A549 (cell line): ENCODE measurements at regions not wholly inside any gene's neighbourhood (a gene's known extent, or its start where the extent isn't known, plus 50 kb on each side); places are given as distances from the start of the nearest gene placed in this dataset.

ENCODE experiments used
- ATAC-seq, 2 experiments: fragments of 200-7000 bp in 1 of 2; fragments of >200 bp in 1 of 2; cut with Nextera tagmentation in 1 of 2; cut with Tn5 transposase in 1 of 2; 3 replicates each; pipeline versions ENCODE4 v1.8.0 to v1.9.1; 2018 to 2020; ENCODE audit warnings: mild to moderate bottlenecking in 1 of 2, moderate library complexity in 1 of 2
- CTCF ChIA-PET: fragments of 300-600 bp; sonication (Branson Sonifier 250); formaldehyde crosslinking; extraction: SDS; loops from one replicate; lab custom pipeline; 2021; ENCODE audit warnings: antibody characterized with exemption, inconsistent platforms; lab: Yijun Ruan, JAX
- POLR2A ChIA-PET: fragments of 350-600 bp; formaldehyde crosslinking; extraction: SDS; loops from one replicate; lab custom pipeline; 2021; ENCODE audit warnings: antibody characterized with exemption, inconsistent platforms; lab: Yijun Ruan, JAX
- DNase-seq, 2 experiments: peaks; one replicate each; pipeline versions ENCODE4 v3.0.0 to v3.0.0-alpha.2; 2011 to 2016; ENCODE audit warnings: low read depth in 1 of 2, low spot score in 1 of 2
- FAIRE-seq: peaks from 2 replicates; lab custom pipeline; 2011; peaks lifted over from hg19 to GRCh38; lab: Jason Lieb, UNC
- H3K27ac ChIP-seq, 2 experiments: fragments of >200 bp; sonication (Bioruptor Twin); formaldehyde crosslinking; 3 replicates each; pipeline ENCODE4 v1.5.1; 2016 to 2017
- H3K4me1 ChIP-seq: fragments of >200 bp; sonication (Bioruptor Twin); formaldehyde crosslinking; 3 replicates; pipeline ENCODE4 v1.6.1; 2016
- H3K4me2 ChIP-seq: fragments of >200 bp; sonication (Bioruptor Twin); formaldehyde crosslinking; 3 replicates; pipeline ENCODE4 v1.6.1; 2016
- H3K4me3 ChIP-seq: fragments of >200 bp; sonication (Bioruptor Twin); formaldehyde crosslinking; 3 replicates; pipeline ENCODE4 v1.5.1; 2016
- H3K9me3 ChIP-seq: fragments of >200 bp; sonication (Bioruptor Twin); formaldehyde crosslinking; 3 replicates; pipeline ENCODE4 v1.6.1; 2016
- ATOH8 ChIP-seq: fragments of 250-450 bp; sonication (Bioruptor Pico); IDR thresholded peaks from 2 replicates; pipeline ENCODE4 v1.5.0; 2020; ENCODE audit warnings: low read depth, mild to moderate bottlenecking, moderate library complexity
- BHLHE40 ChIP-seq: IDR thresholded peaks from 2 replicates; pipeline ENCODE4 v1.6.1; 2012; ENCODE audit warnings: low read depth, low read length, inconsistent platforms
- CBX2 ChIP-seq: fragments of 200-600 bp; sonication (generic); IDR thresholded peaks from 2 replicates; pipeline ENCODE4 v1.6.1; 2016; ENCODE audit warnings: low read depth, mild to moderate bottlenecking, borderline replicate concordance
- CBX8 ChIP-seq: fragments of 200-600 bp; sonication (generic); IDR thresholded peaks from 2 replicates; pipeline ENCODE4 v1.6.1; 2016
- CEBPB ChIP-seq, 2 experiments: fragments of >200 bp in 1 of 2; sonication (Bioruptor Twin) in 1 of 2; formaldehyde crosslinking in 1 of 2; IDR thresholded peaks; 2 replicates each; pipeline ENCODE4 v1.6.1; 2012 to 2016
- CHD2 ChIP-seq: fragments of 150-350 bp; IDR thresholded peaks from 2 replicates; pipeline ENCODE4 v1.6.1; 2014; ENCODE audit warnings: low read length; ENCODE audit not compliant: partially characterized antibody
- CTCF ChIP-seq: fragments of >200 bp; sonication (Bioruptor Twin); formaldehyde crosslinking; IDR thresholded peaks from 3 replicates; pipeline ENCODE4 v1.5.1; 2016
- E2F6 ChIP-seq: IDR thresholded peaks from 2 replicates; pipeline ENCODE4 v1.6.1; 2012; ENCODE audit warnings: low read depth, borderline replicate concordance
- EHF ChIP-seq: fragments of 250-450 bp; sonication (Bioruptor Pico); IDR thresholded peaks from 2 replicates; pipeline ENCODE4 v1.5.0; 2020; ENCODE audit warnings: mild to moderate bottlenecking
- ELK1 ChIP-seq: fragments of 150-350 bp; IDR thresholded peaks from 2 replicates; pipeline ENCODE4 v1.6.1; 2014; ENCODE audit warnings: low read depth, mild to moderate bottlenecking, low read length
- FOXS1 ChIP-seq: fragments of 250-450 bp; sonication (Bioruptor Pico); IDR thresholded peaks from 2 replicates; pipeline ENCODE4 v1.5.0; 2020; ENCODE audit warnings: mild to moderate bottlenecking, moderate library complexity
- GATA3 ChIP-seq: IDR thresholded peaks from 2 replicates; pipeline ENCODE4 v1.6.1; 2012; ENCODE audit warnings: borderline replicate concordance
- HES2 ChIP-seq: fragments of >200 bp; sonication (Bioruptor Twin); formaldehyde crosslinking; IDR thresholded peaks from 2 replicates; pipeline ENCODE4 v1.6.1; 2016
- HEYL ChIP-seq: fragments of 250-450 bp; sonication (Bioruptor Pico); IDR thresholded peaks from 2 replicates; pipeline ENCODE4 v1.8.0; 2021; ENCODE audit warnings: mild to moderate bottlenecking, moderate library complexity
- JUN ChIP-seq, 2 experiments: fragments of >200 bp; sonication (Bioruptor Twin); formaldehyde crosslinking; IDR thresholded peaks; 2 replicates in 1 of 2; 3 replicates in 1 of 2; pipeline ENCODE4 v1.6.1; 2016 to 2017
- KDM1A ChIP-seq: fragments of 200-600 bp; sonication (generic); IDR thresholded peaks from 2 replicates; pipeline ENCODE4 v1.6.1; 2016; ENCODE audit warnings: low read depth, mild to moderate bottlenecking
- KDM5A ChIP-seq: fragments of 200-600 bp; sonication (generic); IDR thresholded peaks from 2 replicates; pipeline ENCODE4 v1.6.1; 2016; ENCODE audit warnings: antibody characterized with exemption, mild to moderate bottlenecking
- MYC ChIP-seq: IDR thresholded peaks from 2 replicates; pipeline ENCODE4 v1.6.1; 2012; ENCODE audit warnings: mild to moderate bottlenecking, inconsistent platforms, low read length, improper control_type of control experiment, borderline replicate concordance
- NPAS2 ChIP-seq: fragments of 250-450 bp; sonication (Bioruptor Pico); IDR thresholded peaks from 2 replicates; pipeline ENCODE4 v1.8.0; 2022; ENCODE audit warnings: mild to moderate bottlenecking, moderate library complexity, borderline replicate concordance
- NR3C1 ChIP-seq: fragments of >200 bp; sonication (Bioruptor Twin); formaldehyde crosslinking; IDR thresholded peaks from 3 replicates; pipeline ENCODE4 v1.6.1; 2017
- PBX3 ChIP-seq: IDR thresholded peaks from 2 replicates; pipeline ENCODE4 v1.6.1; 2012
- PHF8 ChIP-seq: fragments of 200-600 bp; sonication (generic); IDR thresholded peaks from 2 replicates; pipeline ENCODE4 v1.6.1; 2016; ENCODE audit warnings: low read depth, mild to moderate bottlenecking, antibody characterized with exemption, moderate library complexity, borderline replicate concordance
- RAD21 ChIP-seq, 2 experiments: fragments of >200 bp in 1 of 2; sonication (Bioruptor Twin) in 1 of 2; formaldehyde crosslinking in 1 of 2; IDR thresholded peaks in 1 of 2; conservative IDR thresholded peaks in 1 of 2; 2 replicates in 1 of 2; 3 replicates in 1 of 2; pipeline ENCODE4 v1.6.1; 2012 to 2018; ENCODE audit warnings: inconsistent platforms in 1 of 2
- RARB ChIP-seq: fragments of 250-450 bp; sonication (Bioruptor Pico); IDR thresholded peaks from 2 replicates; pipeline ENCODE4 v1.8.0; 2021; ENCODE audit warnings: mild to moderate bottlenecking, moderate library complexity
- RCOR1 ChIP-seq: fragments of 150-350 bp; IDR thresholded peaks from 2 replicates; pipeline ENCODE4 v1.6.1; 2014; ENCODE audit warnings: antibody characterized with exemption, low read length, low read depth
- RNF2 ChIP-seq: fragments of 200-600 bp; sonication (generic); IDR thresholded peaks from 2 replicates; pipeline ENCODE4 v1.6.1; 2016; ENCODE audit warnings: low read depth, mild to moderate bottlenecking, antibody characterized with exemption, moderate library complexity, borderline replicate concordance
- SREBF2 ChIP-seq: fragments of 450-650 bp; IDR thresholded peaks from 2 replicates; pipeline ENCODE4 v1.6.1; 2014; ENCODE audit warnings: mild to moderate bottlenecking, moderate library complexity
- USF2 ChIP-seq: fragments of 450-650 bp; IDR thresholded peaks from 2 replicates; pipeline ENCODE4 v1.6.1; 2014; ENCODE audit warnings: antibody characterized with exemption
- ZNF302 ChIP-seq: fragments of 250-450 bp; sonication (Bioruptor Pico); IDR thresholded peaks from 2 replicates; pipeline ENCODE4 v1.9.0; 2021; ENCODE audit warnings: inconsistent platforms, mild to moderate bottlenecking, moderate library complexity
- ZSCAN20 ChIP-seq: fragments of 250-450 bp; sonication (Bioruptor Pico); IDR thresholded peaks from 2 replicates; pipeline ENCODE4 v1.8.0; 2022; ENCODE audit warnings: mild to moderate bottlenecking, moderate library complexity
- WGBS: methylation state at CpG from one replicate; pipeline ENCODE4 v1.1.6; 2017; ENCODE audit errors: missing lambda C conversion rate; 5-methylcytosine and 5-hydroxymethylcytosine counted together

GRCh38 chr7:114050571-114050970 lies 131.8 kb upstream of the PPP1R3A start:
- WGBS = 29% methylated on average over 3 of the region's 3 CpGs
- no peak overlapping the region for H3K4me2 ChIP-seq
- DNase-seq (no peak), FAIRE-seq (no peak), ATAC-seq (no peak)
- ChIA-PET POLR2A (interaction anchor here (0.6 kb wide), 1 partner anchor 13 kb away, joined by 3 read pairs; no protein-coding TSS in a partner anchor), CTCF (no interaction called here)
- H3K4me3 ChIP-seq = no peak overlapping the region
- TF ChIP-seq RAD21 (conservative IDR thresholded peaks at IDR 0.05 in 1 of 2, IDR thresholded peaks at IDR 0.05 in 1 of 2) = no peak
- no peak for TF ChIP-seq NPAS2 (CRISPR knock-in tag)
- TF ChIP-seq RCOR1 = no peak
- TF ChIP-seq ATOH8 (CRISPR knock-in tag) = no peak
- TF ChIP-seq KDM5A = no peak
- no peak for TF ChIP-seq GATA3
- no peak for TF ChIP-seq JUN (IDR thresholded peaks at IDR 0.05)
- no peak for TF ChIP-seq CTCF
- no peak for TF ChIP-seq USF2
- TF ChIP-seq PBX3 = no peak
- no peak for TF ChIP-seq PHF8
- TF ChIP-seq CHD2 = no peak
- no peak for TF ChIP-seq FOXS1 (CRISPR knock-in tag)
- TF ChIP-seq HEYL = no peak
- TF ChIP-seq HES2 = no peak
- TF ChIP-seq ZNF302 = no peak
- TF ChIP-seq SREBF2 = no peak
- H3K4me1 ChIP-seq = 0 out of 3 replicates have a peak, but pooled peaks cover 4% of the 10 kb centered on the region
- no peak overlapping the region for H3K27ac ChIP-seq
- no peaks in the 10 kb centered on the region for H3K9me3 ChIP-seq

GRCh38 chr7:114048386-114049235 lies 129.8 kb upstream of the PPP1R3A start:
- Histone ChIP-seq H3K27ac (peak overlapping the region in 1 of 2 experiments; percentile 63; a peak in 3 of 6 replicates), H3K9me3 (no peaks in the 10 kb centered on the region), H3K4me1 (0 out of 3 replicates have a peak, but pooled peaks cover 4% of the 10 kb centered on the region), H3K4me3 (peak overlapping the region; percentile 29), H3K4me2 (peak overlapping the region; percentile 68)
- ChIA-PET CTCF (no interaction called here), POLR2A (no interaction called here)
- DNase-seq (peak; percentile 5 to 6), FAIRE-seq (no peak), ATAC-seq (peak; percentile 58 to 61; a peak in 3 of 6 replicates)
- 70% methylated on average over 11 of the region's 12 CpGs for WGBS
- TF ChIP-seq MYC = no peak
- TF ChIP-seq RNF2 = no peak
- no peak for TF ChIP-seq BHLHE40
- no peak for TF ChIP-seq ELK1
- TF ChIP-seq E2F6 = no peak
- no peak for TF ChIP-seq USF2
- no peak for TF ChIP-seq KDM1A
- TF ChIP-seq NR3C1 = no peak
- no peak for TF ChIP-seq GATA3
- no peak for TF ChIP-seq ZSCAN20 (CRISPR knock-in tag)
- no peak for TF ChIP-seq CBX8
- TF ChIP-seq CEBPB (IDR thresholded peaks at IDR 0.05) = no peak
- TF ChIP-seq RARB (CRISPR knock-in tag) = no peak
- no peak for TF ChIP-seq CBX2
- no peak for TF ChIP-seq PHF8
- TF ChIP-seq EHF (CRISPR knock-in tag) = no peak
